Iris pigment epithelial cell (primary cell): ENCODE measurements at regions not wholly inside any gene's neighbourhood (a gene's known extent, or its start where the extent isn't known, plus 50 kb on each side); places are given as distances from the start of the nearest gene placed in this dataset.
"Not testable (repeated sequence)": the region's sequence is repeated elsewhere in the genome, so short reads cannot be mapped to it uniquely, and the experiment has no call there.

Experiments
- DNase-seq: peaks from one replicate; pipeline ENCODE4 v3.0.0-alpha.2; 2011; ENCODE audit warnings: low read depth

- not testable (repeated sequence) for DNase-seq
These were observed 128.3 kb upstream of the PZP start for GRCh38 chr12:9336375-9337011.

- no peak for DNase-seq
These were observed 127.7 kb upstream of the PZP start for GRCh38 chr12:9335867-9336266.

GRCh38 chr12:9334964-9335363 lies 126.8 kb upstream of the PZP start:
- no peak for DNase-seq

GRCh38 chr12:9334041-9334692 lies 126.0 kb upstream of the PZP start:
- no peak for DNase-seq

- no peak for DNase-seq
These were observed 125.0 kb upstream of the PZP start for GRCh38 chr12:9333161-9333560.

- DNase-seq = no peak
These were observed 124.4 kb upstream of the PZP start for GRCh38 chr12:9332564-9332963.

GRCh38 chr12:9331218-9331626 lies 123.0 kb upstream of the PZP start:
- DNase-seq = peak; percentile 45

- DNase-seq = no peak
These were observed 120.8 kb upstream of the PZP start for GRCh38 chr12:9329019-9329418.

DNA sequence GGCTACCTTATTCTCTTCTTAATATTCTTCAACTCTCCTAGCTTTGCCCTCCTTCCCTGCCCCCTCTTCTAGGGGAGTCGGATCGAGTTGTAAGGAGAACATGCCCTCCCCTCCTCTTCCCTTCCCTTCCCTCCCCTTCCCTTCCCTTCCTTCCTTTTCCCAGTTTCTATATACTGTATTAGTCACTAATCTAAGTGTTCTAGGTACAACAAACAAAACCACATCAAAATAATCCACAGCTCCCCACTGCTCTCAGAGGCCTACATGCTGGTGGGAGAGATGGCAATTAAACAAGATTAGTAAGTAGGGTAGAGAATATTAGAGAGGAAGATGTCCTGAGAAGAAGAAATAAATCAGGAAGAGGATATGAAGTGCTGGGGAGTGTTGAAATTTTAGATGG lies 119.9 kb upstream of the PZP start:
- no peak for DNase-seq

DNA sequence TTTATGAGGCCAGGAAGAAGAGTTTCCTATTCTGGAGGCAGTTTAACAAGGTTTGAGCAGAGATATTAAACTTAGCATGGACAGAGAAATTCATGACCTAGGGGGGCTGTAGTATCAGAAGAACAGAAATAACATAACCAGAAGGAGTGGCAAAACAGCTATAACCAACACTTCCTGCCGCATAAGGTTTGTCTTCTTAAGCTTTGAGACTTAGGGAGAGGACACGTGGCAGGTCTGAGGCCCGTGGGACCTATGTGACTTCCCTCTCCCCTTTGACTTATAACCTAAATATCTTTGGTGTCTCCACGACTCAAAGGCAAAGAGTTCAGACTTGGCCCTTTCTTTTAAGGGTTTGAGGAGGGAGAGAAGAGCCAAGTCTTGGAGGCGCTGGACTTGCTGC lies 119.1 kb upstream of the PZP start:
- no peak for DNase-seq

- DNase-seq = not testable (repeated sequence)
These were observed 118.7 kb upstream of the PZP start for GRCh38 chr12:9326849-9327248.

DNA sequence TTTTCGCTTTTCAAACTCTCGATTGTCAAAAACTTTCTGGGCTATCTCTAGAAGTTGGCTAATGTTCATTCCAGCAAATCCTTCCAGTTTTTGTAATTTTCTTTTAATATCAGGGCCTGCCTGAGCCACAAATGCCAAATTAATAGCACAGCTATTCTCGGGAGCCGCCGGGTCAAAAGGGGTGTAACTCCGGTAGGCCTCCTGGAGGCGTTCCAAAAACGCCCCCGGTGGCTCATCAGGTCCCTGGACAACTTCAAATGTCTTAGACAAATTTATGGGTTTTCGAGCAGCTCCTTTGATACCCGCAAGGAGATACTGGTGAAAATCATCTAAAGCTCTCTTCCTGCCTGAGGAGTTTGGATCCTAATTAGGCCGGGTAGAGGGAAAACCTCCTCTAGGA lies 117.9 kb upstream of the PZP start:
- DNase-seq = no peak

DNA sequence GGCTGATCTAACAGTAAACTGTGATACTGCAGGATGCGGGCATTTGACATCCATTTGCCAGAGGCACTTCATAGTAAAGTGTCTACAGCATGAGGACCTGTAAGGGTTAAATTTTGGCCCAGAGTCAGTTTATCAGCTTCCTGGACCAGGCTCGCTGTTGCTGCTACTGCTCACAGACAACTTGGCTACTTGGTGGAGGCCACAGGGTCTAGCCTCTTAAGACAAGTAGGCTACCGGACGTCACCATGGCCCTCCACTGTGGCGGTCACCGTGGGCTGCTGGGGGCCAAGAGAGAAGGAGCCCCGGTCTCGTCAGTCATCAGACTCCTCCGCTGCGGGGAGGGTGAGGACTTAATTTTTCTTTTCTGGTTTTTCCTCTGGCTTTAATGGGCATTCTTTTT lies 117.3 kb upstream of the PZP start:
- no peak for DNase-seq

DNA sequence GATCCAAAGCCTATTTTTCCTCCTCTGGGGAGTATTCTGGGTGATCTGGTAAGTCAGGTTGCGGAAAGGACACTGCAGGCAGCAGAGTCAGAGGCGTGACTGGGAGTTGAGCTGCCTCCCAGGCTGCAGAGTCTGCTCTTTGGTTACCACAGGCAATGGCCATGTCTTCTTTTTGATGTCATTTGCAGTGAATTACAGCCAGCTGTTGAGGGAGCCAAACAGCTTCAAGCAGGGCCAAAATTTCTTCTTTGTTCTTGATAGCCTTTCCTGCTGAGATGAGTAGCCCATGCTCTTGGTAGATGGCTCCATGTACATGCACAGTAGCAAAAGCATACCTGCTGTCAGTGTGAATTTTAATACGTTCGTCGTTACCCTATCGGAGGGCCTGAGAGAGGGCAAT lies 116.6 kb upstream of the PZP start:
- DNase-seq = no peak

DNA sequence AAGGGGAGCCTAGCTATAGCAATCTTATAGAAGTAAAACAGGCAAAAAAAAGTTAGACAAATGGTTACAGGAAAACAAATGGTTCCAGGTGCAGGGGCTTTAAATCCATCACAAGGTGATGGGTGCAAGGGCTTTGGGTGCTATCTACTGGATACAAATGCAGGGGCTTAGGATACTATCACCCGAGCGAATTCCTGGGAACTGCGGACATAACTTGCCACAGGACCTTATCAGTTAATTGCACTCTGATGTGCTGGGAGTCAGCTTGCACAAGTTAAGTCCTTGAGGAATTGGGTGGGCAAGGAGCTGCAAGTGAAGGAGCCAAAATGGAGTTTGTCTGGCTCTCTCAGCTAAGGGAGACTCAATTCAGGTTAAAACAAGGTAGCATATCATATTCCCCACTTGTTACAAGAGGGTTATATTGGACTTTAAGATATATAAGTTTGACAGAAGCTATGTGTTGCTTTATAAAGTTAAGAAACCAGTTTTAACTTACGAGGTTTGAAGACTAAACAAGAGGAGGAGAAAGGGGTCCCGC lies 115.0 kb upstream of the PZP start:
- no peak for DNase-seq

- no peak for DNase-seq
These were observed 111.6 kb upstream of the PZP start for GRCh38 chr12:9319842-9320173.

- no peak for DNase-seq
These were observed 111.0 kb upstream of the PZP start for GRCh38 chr12:9319044-9319841.

GRCh38 chr12:9313479-9313878 lies 105.3 kb upstream of the PZP start:
- DNase-seq = not testable (repeated sequence)

GRCh38 chr12:9312406-9313392 lies 104.5 kb upstream of the PZP start:
- DNase-seq = not testable (repeated sequence)

DNA sequence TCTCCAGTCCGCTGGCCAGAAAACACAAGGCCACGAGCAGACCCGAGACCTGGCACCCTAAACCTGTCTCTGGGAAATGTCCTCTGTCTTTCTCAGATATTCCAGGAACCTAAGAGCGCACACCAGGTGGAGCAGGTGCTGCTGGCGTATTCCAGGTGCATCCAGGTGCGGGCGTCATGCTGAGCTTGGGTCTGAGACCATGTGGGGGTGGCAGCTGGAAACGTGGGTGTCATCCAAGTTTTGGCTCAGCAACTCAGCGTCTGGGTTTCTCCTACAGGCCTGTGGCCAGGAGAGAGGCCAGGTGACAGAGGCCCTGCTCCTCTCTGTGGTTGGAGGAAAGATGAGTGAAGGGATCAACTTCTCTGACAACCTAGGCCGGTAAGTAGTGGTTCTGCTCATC lies 103.3 kb upstream of the PZP start:
- not testable (repeated sequence) for DNase-seq

- not testable (repeated sequence) for DNase-seq
These were observed 102.5 kb upstream of the PZP start for GRCh38 chr12:9310645-9311044.

DNA sequence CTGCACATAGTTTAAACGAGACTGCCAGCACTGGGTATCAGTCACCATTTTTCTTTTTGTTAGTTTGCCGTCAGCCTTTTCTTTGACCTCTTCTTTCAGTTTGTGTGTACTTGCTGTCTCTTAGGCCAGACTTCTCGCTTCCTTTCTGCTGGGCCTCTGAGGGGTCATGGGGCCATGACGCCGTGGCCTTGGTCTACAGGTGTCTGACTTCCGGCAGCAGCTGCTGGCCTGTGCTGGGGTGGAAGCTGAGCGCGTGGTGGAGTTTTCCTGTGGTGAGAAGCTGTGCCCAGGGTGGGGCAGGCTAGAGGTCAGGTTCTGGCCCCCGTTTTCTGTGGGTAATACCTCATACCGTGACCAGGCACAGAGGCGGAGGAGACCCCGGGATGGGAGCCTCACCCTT lies 101.6 kb upstream of the PZP start:
- not testable (repeated sequence) for DNase-seq
